HepG2 (cell line): ENCODE measurements at regions not wholly inside any gene's neighbourhood (a gene's known extent, or its start where the extent isn't known, plus 50 kb on each side); places are given as distances from the start of the nearest gene placed in this dataset.

Source experiments
- CAMTA2 ChIP-seq: sonication (generic); formaldehyde crosslinking; IDR thresholded peaks from 2 replicates; pipeline ENCODE4 v1.4.0; 2020; ENCODE audit warnings: mild to moderate bottlenecking, missing genetic modification reagents, borderline replicate concordance
- CBFB ChIP-seq: sonication (generic); formaldehyde crosslinking; IDR thresholded peaks from 2 replicates; pipeline ENCODE4 v1.4.0; 2020; ENCODE audit warnings: missing genetic modification reagents
- CC2D1A ChIP-seq: sonication (generic); formaldehyde crosslinking; IDR thresholded peaks from 2 replicates; pipeline ENCODE4 v1.8.1; 2023; ENCODE audit warnings: mild to moderate bottlenecking, missing genetic modification reagents
- CEBPG ChIP-seq: IDR thresholded peaks from 2 replicates; pipeline ENCODE4 v1.6.1; 2016
- DNMT3B ChIP-seq: conservative IDR thresholded peaks from 2 replicates; pipeline ENCODE4 v1.6.1; 2016; ENCODE audit warnings: missing biosample characterization, control low read depth
- ETV6 ChIP-seq: sonication (generic); formaldehyde crosslinking; conservative IDR thresholded peaks from 2 replicates; pipeline ENCODE4 v1.4.0; 2020; ENCODE audit warnings: missing genetic modification reagents
- FOXA1 ChIP-seq, 2 experiments: fragments of 450-650 bp in 1 of 2; sonication (generic) in 1 of 2; formaldehyde crosslinking in 1 of 2; IDR thresholded peaks; 2 replicates each; pipeline versions ENCODE4 v1.4.0 to v1.6.1; 2016 to 2020; ENCODE audit warnings: missing genetic modification reagents in 1 of 2
- HES4 ChIP-seq: sonication (generic); formaldehyde crosslinking; IDR thresholded peaks from 2 replicates; pipeline ENCODE4 v1.9.0; 2021; ENCODE audit warnings: mild to moderate bottlenecking, missing genetic modification reagents, borderline replicate concordance
- HMGXB3 ChIP-seq: sonication (generic); formaldehyde crosslinking; IDR thresholded peaks from 2 replicates; pipeline ENCODE4 v1.4.0; 2020; ENCODE audit warnings: missing genetic modification reagents, borderline replicate concordance
- KLF9 ChIP-seq: IDR thresholded peaks from 2 replicates; pipeline ENCODE4 v1.6.1; 2016; ENCODE audit warnings: low read depth
- MED13 ChIP-seq: sonication (generic); formaldehyde crosslinking; IDR thresholded peaks from 2 replicates; pipeline ENCODE4 v1.5.0; 2020; ENCODE audit warnings: missing genetic modification reagents
- MLX ChIP-seq: IDR thresholded peaks from 2 replicates; pipeline ENCODE4 v1.6.1; 2016
- MTF1 ChIP-seq: sonication (generic); formaldehyde crosslinking; IDR thresholded peaks from 2 replicates; pipeline ENCODE4 v1.5.0; 2020; ENCODE audit warnings: missing genetic modification reagents
- POGZ ChIP-seq: sonication (generic); formaldehyde crosslinking; IDR thresholded peaks from 2 replicates; pipeline ENCODE4 v1.4.0; 2020; ENCODE audit warnings: mild to moderate bottlenecking, missing genetic modification reagents
- REPIN1 ChIP-seq: sonication (generic); formaldehyde crosslinking; IDR thresholded peaks from 2 replicates; pipeline ENCODE4 v1.8.0; 2022; ENCODE audit warnings: missing genetic modification reagents, low read depth, mild to moderate bottlenecking, borderline replicate concordance
- TIGD3 ChIP-seq: sonication (generic); formaldehyde crosslinking; IDR thresholded peaks from 2 replicates; pipeline ENCODE4 v1.5.1; 2020; ENCODE audit warnings: mild to moderate bottlenecking, missing genetic modification reagents, borderline replicate concordance
- TMF1 ChIP-seq: sonication (generic); formaldehyde crosslinking; IDR thresholded peaks from 2 replicates; pipeline ENCODE4 v1.8.1; 2022; ENCODE audit warnings: low read depth, missing genetic modification reagents
- ZNF12 ChIP-seq: sonication (generic); formaldehyde crosslinking; IDR thresholded peaks from 2 replicates; pipeline ENCODE4 v1.5.0; 2020; ENCODE audit warnings: missing genetic modification reagents
- ZNF564 ChIP-seq: sonication (generic); formaldehyde crosslinking; IDR thresholded peaks from 2 replicates; pipeline ENCODE4 v1.8.1; 2023; ENCODE audit warnings: mild to moderate bottlenecking, missing genetic modification reagents
- ZNF782 ChIP-seq: sonication (generic); formaldehyde crosslinking; IDR thresholded peaks from 2 replicates; pipeline ENCODE4 v1.4.0; 2020; ENCODE audit warnings: missing genetic modification reagents, mild to moderate bottlenecking, borderline replicate concordance
- TF ChIP-seq, protein P1 (sequence below): sonication (generic); formaldehyde crosslinking; IDR thresholded peaks from 2 replicates; pipeline ENCODE4 v1.4.0; 2020; ENCODE audit warnings: missing genetic modification reagents

DNA sequence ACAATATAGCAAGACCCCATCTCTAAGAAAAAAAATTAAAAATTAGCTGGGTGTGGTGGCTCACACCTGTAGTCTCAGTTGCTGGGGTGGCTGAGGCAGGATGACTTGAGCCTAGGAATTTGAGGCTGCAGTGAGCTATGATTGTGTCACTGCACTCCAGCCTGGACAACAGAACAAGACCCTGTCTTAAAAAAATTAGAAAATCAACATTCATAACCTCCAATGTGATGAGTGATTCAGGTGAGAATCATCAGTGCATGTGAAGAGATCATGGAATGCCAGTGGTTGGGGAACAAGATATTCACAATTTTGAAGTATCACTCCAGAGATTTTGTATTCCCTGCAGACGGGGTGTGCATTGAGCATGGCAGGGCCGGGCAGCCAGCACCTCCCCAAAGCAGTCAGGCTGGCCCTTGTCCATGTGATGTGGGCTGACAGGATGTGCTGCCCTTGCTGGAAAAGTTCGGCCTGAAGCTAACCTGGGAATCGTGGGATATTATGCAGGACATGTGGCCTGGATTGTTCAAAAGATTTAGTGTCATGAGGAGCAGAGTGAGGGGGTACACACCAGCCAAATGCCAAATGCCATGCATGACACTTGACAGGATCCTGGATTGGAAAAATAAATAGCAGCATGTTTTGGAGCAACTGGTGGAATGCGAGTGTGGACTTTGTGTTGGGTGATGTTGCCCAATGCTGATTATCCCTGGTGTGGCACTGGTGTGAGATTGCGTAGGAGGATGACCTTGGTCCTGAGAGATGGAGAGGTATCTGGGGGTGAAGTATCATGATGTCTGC is 189.0 kb downstream of the RGS3 start (continued):
- TF ChIP-seq ETV6 (CRISPR knock-in tag) (peak; percentile 75; the same call in 1 of the 2 replicates), MED13 (CRISPR knock-in tag) (no peak), REPIN1 (CRISPR knock-in tag) (no peak), DNMT3B (CRISPR knock-in tag) (0 out of 2 replicates have a peak, but pooled peaks have one; percentile 52), POGZ (peak; percentile 69), TIGD3 (no peak), CBFB (CRISPR knock-in tag) (peak; percentile 61; the same call in 1 of the 2 replicates), MTF1 (CRISPR knock-in tag) (no peak), ZNF782 (CRISPR knock-in tag) (no peak), KLF9 (CRISPR knock-in tag) (no peak), HMGXB3 (CRISPR knock-in tag) (peak; percentile 87; the same call in 1 of the 2 replicates), ZNF564 (CRISPR knock-in tag) (no peak; the same call in 1 of the 2 replicates), FOXA1 (IDR thresholded peaks at IDR 0.05) (peak; percentile 71), FOXA1 (CRISPR knock-in tag; IDR thresholded peaks at IDR 0.05) (peak; percentile 93), ZNF12 (CRISPR knock-in tag) (peak; percentile 67; the same call in 1 of the 2 replicates), MLX (CRISPR knock-in tag) (peak; percentile 90), CC2D1A (CRISPR knock-in tag) (0 out of 2 replicates have a peak, but pooled peaks have one; percentile 30), TMF1 (no peak), CEBPG (CRISPR knock-in tag) (peak; percentile 99), HES4 (peak; percentile 18; the same call in 1 of the 2 replicates), CAMTA2 (no peak)
- TF ChIP-seq, protein P1, sequence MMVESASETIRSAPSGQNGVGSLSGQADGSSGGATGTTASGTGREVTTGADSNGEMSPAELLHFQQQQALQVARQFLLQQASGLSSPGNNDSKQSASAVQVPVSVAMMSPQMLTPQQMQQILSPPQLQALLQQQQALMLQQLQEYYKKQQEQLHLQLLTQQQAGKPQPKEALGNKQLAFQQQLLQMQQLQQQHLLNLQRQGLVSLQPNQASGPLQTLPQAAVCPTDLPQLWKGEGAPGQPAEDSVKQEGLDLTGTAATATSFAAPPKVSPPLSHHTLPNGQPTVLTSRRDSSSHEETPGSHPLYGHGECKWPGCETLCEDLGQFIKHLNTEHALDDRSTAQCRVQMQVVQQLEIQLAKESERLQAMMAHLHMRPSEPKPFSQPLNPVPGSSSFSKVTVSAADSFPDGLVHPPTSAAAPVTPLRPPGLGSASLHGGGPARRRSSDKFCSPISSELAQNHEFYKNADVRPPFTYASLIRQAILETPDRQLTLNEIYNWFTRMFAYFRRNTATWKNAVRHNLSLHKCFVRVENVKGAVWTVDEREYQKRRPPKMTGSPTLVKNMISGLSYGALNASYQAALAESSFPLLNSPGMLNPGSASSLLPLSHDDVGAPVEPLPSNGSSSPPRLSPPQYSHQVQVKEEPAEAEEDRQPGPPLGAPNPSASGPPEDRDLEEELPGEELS = peak; percentile 95
